ENCODE measurements at regions not wholly inside any gene's neighbourhood (a gene's known extent, or its start where the extent isn't known, plus 50 kb on each side); places are given as distances from the start of the nearest gene placed in this dataset.

GRCh38 chr7:46494028-46494427 is 573.0 kb upstream of the IGFBP3 start:
- H3K79me2 ChIP-seq (ENCODE audit: insufficient read depth, low read length): no peaks in the 10 kb centered on the region
- peak overlapping the region; percentile 77 for H3K27ac ChIP-seq (ENCODE audit: low read depth, low read length)
- TF ChIP-seq, protein P1, sequence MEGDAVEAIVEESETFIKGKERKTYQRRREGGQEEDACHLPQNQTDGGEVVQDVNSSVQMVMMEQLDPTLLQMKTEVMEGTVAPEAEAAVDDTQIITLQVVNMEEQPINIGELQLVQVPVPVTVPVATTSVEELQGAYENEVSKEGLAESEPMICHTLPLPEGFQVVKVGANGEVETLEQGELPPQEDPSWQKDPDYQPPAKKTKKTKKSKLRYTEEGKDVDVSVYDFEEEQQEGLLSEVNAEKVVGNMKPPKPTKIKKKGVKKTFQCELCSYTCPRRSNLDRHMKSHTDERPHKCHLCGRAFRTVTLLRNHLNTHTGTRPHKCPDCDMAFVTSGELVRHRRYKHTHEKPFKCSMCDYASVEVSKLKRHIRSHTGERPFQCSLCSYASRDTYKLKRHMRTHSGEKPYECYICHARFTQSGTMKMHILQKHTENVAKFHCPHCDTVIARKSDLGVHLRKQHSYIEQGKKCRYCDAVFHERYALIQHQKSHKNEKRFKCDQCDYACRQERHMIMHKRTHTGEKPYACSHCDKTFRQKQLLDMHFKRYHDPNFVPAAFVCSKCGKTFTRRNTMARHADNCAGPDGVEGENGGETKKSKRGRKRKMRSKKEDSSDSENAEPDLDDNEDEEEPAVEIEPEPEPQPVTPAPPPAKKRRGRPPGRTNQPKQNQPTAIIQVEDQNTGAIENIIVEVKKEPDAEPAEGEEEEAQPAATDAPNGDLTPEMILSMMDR (IDR thresholded peaks at IDR 0.05; ENCODE audit: extremely low read depth, low read depth, low read length): no peak
- no peak for DNase-seq (ENCODE audit: insufficient read length, low spot score, missing footprints)
- peak overlapping the region; percentile 19 for H2AFZ ChIP-seq (ENCODE audit: low read length)
- H3K27me3 ChIP-seq (ENCODE audit: insufficient read depth, low read length): no peaks in the 10 kb centered on the region
- H3K4me1 ChIP-seq (ENCODE audit: insufficient read depth, low read length): peaks cover 12% of the 10 kb centered on the region
- H3K4me3 ChIP-seq (ENCODE audit: insufficient read depth, low read length): no peak overlapping the region
- peak overlapping the region; percentile 21 for H3K4me2 ChIP-seq (ENCODE audit: insufficient read depth, low read length)
- H3K36me3 ChIP-seq (ENCODE audit: insufficient read depth, low read length): no peaks in the 10 kb centered on the region
- no peaks in the 10 kb centered on the region for H3K9me3 ChIP-seq (ENCODE audit: low read depth, low read length)
- no peaks in the 10 kb centered on the region for H4K20me1 ChIP-seq (ENCODE audit: insufficient read depth, low read length)

DNA sequence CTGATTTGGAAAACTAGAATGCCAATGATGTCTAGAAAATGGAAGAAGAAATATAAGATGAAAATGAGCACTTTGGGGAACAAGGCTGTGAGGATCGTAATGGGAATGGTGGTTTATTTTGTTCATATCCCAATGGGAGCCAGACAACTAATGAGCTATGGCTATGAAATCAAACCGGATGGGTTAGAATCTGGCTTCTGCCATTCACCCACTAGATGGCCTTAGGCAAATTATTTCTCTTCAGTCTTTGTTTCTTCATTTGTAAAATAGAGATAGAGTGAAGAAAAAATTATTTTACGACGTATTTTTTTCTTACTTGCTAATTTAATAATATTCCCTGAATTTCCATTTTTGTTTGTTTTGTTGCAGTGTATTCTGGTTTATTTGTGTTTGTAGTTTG is 572.1 kb upstream of the IGFBP3 start:
- TF ChIP-seq, protein P1 (IDR thresholded peaks at IDR 0.05; ENCODE audit: extremely low read depth, low read depth, low read length): peak; percentile 39
- no peaks in the 10 kb centered on the region for H3K79me2 ChIP-seq (ENCODE audit: insufficient read depth, low read length)
- no peaks in the 10 kb centered on the region for H3K36me3 ChIP-seq (ENCODE audit: insufficient read depth, low read length)
- H3K27me3 ChIP-seq (ENCODE audit: insufficient read depth, low read length): no peaks in the 10 kb centered on the region
- no peak overlapping the region for H3K4me2 ChIP-seq (ENCODE audit: insufficient read depth, low read length)
- no peaks in the 10 kb centered on the region for H4K20me1 ChIP-seq (ENCODE audit: insufficient read depth, low read length)
- H3K27ac ChIP-seq (ENCODE audit: low read depth, low read length): peak overlapping the region; percentile 77
- H3K9me3 ChIP-seq (ENCODE audit: low read depth, low read length): no peaks in the 10 kb centered on the region
- H3K4me3 ChIP-seq (ENCODE audit: insufficient read depth, low read length): no peak overlapping the region
- H3K4me1 ChIP-seq (ENCODE audit: insufficient read depth, low read length): peaks cover 12% of the 10 kb centered on the region
- no peak for DNase-seq (ENCODE audit: insufficient read length, low spot score, missing footprints)
- peak overlapping the region; percentile 24 for H2AFZ ChIP-seq (ENCODE audit: low read length)

GRCh38 chr7:46492466-46492865 is 571.4 kb upstream of the IGFBP3 start:
- H3K36me3 ChIP-seq (ENCODE audit: insufficient read depth, low read length): no peaks in the 10 kb centered on the region
- peaks cover 14% of the 10 kb centered on the region for H3K4me1 ChIP-seq (ENCODE audit: insufficient read depth, low read length)
- no peak for DNase-seq (ENCODE audit: insufficient read length, low spot score, missing footprints)
- H3K79me2 ChIP-seq (ENCODE audit: insufficient read depth, low read length): no peaks in the 10 kb centered on the region
- no peak overlapping the region for H3K27ac ChIP-seq (ENCODE audit: low read depth, low read length)
- TF ChIP-seq, protein P1 (IDR thresholded peaks at IDR 0.05; ENCODE audit: extremely low read depth, low read depth, low read length): no peak
- H3K27me3 ChIP-seq (ENCODE audit: insufficient read depth, low read length): no peaks in the 10 kb centered on the region
- no peak overlapping the region for H3K4me3 ChIP-seq (ENCODE audit: insufficient read depth, low read length)
- H3K4me2 ChIP-seq (ENCODE audit: insufficient read depth, low read length): no peak overlapping the region
- H4K20me1 ChIP-seq (ENCODE audit: insufficient read depth, low read length): no peaks in the 10 kb centered on the region
- no peaks in the 10 kb centered on the region for H3K9me3 ChIP-seq (ENCODE audit: low read depth, low read length)
- H2AFZ ChIP-seq (ENCODE audit: low read length): no peak overlapping the region

DNA sequence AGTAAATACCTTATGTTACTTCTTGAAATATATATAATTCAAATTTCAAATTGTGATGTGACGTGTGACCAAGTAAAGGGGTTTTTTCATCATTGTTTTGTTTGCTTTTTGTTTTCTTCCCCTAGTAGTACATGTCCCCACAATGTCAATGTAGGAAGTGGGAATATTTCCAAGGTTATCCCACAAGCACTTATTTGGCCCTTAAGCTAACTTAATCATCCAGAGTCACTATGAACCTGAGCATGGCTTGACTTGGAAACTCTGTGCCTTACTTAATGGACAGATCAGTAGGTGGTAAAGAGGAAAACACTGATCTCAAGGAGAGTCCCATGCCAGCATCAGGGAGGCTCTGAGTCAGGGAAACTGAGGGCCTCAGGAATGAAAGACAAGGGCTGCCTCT is 569.3 kb upstream of the IGFBP3 start:
- Histone ChIP-seq H3K4me2 (ENCODE audit: insufficient read depth, low read length) (no peak overlapping the region), H4K20me1 (ENCODE audit: insufficient read depth, low read length) (no peaks in the 10 kb centered on the region), H3K27ac (ENCODE audit: low read depth, low read length) (no peak overlapping the region), H3K4me3 (ENCODE audit: insufficient read depth, low read length) (no peak overlapping the region), H3K9me3 (ENCODE audit: low read depth, low read length) (no peaks in the 10 kb centered on the region), H3K79me2 (ENCODE audit: insufficient read depth, low read length) (no peaks in the 10 kb centered on the region), H3K27me3 (ENCODE audit: insufficient read depth, low read length) (no peaks in the 10 kb centered on the region), H3K4me1 (ENCODE audit: insufficient read depth, low read length) (peaks cover 34% of the 10 kb centered on the region), H2AFZ (ENCODE audit: low read length) (peak overlapping the region; percentile 4), H3K36me3 (ENCODE audit: insufficient read depth, low read length) (no peaks in the 10 kb centered on the region)
- TF ChIP-seq, protein P1 (IDR thresholded peaks at IDR 0.05; ENCODE audit: extremely low read depth, low read depth, low read length): no peak
- DNase-seq (ENCODE audit: insufficient read length, low spot score, missing footprints): no peak

All from osteoblast (primary cell).